ENCODE measurements at regions not wholly inside any gene's neighbourhood (a gene's known extent, or its start where the extent isn't known, plus 50 kb on each side); places are given as distances from the start of the nearest gene placed in this dataset.
A peak's percentile ranks its signal among the peaks of the same experiment; 100 is the strongest.

DNA sequence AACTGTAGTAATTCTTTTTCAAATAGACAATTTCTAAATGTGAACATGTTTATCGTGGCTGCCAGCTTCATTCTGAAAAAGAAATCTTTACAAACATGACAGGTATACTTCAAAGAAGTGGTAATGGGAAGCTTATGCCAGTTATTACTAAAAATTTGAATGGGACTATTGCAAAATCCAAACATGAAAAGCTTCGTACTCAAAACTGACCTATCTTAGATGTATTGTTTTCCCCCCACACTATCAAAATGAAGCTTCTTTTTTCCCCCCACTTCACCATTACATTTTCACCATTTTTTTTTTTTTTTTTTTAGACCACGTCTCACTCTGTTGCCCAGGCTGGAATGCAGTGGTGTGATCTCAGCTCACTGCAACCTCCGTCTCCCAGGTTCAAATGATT, 50.4 kb upstream of the SERTAD2 start:
- no peak for DNase-seq

DNA sequence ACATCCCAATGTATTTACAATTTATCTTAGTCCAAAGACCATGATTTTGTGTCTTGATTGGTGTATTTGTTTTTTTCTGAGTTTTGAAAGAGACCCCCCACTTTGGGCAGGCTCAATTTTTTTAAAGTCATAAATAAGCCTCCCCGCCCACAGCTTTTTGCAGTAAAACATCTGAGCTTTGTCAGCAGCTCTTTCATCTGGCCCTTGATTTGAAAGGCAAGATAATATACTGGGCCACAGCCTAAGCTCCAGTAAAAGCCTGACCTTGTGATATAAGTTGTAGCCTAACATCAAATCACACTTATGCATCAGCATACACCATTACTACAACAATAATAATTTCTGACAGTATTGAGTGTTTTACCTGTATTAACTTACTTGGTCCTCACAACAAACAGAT, 51.3 kb upstream of the SERTAD2 start:
- DNase-seq, result no peak

GRCh38 chr2:64707276-64707675, 53.6 kb upstream of the SERTAD2 start:
- no peak for DNase-seq

DNA sequence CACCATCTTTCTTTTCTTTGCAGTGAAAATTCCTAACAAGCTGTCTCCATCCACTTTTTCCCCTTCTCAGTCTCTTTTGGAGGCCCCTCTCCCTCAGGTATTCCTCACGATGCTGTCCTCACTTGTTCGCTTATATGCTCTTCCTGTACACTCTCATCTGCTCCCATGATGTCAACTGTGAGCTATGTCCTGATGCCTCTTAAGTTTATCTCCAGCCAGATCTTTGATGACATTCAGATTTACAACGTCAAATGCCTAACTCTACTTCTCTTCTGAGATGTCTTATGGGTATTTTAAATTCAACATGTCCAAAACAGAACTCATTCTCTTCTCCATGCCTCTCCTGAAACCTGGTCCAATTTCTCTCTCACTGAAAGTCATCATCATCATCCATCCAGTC, 55.1 kb upstream of the SERTAD2 start:
- DNase-seq, result no peak

GRCh38 chr2:64711252-64711800, 57.6 kb upstream of the SERTAD2 start:
- no peak for DNase-seq

- DNase-seq, result no peak
Measured at GRCh38 chr2:64713686-64714085, 60.0 kb upstream of the SERTAD2 start.

GRCh38 chr2:64716569-64716968, 62.9 kb upstream of the SERTAD2 start:
- no peak for DNase-seq

DNA sequence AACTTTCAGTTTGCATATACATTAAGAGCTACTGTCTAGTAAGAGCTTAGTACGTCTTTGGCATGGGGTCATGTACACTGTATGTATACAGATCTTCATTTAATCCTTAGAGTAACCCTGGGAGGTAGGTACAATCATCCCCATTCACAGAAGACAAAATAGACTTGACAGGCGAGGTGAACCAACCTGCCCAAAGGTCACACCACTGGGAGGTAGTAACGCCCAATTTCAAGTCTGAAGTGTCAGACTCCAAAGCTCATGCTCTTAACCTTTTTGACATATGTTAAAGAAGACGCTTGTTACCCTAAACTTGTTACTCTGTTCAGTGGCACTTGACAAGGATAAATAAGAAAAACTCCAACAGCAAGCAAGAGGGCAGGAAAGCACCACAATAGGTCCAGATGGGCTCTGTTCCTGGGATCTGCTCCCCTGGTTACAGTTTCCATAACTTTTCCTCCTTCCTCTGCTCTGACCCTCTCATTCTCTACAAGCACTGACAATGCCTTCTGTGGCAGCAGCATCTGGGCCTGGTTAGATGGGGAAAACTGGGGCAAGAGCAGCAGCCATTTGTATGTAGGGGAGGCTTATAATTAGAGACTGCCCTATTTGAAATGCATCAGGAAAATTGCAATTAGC, 64.7 kb upstream of the SERTAD2 start:
- no peak for DNase-seq

GRCh38 chr2:64720535-64721319, 67.0 kb upstream of the SERTAD2 start:
- DNase-seq, result no peak

GRCh38 chr2:64721320-64721623, 67.6 kb upstream of the SERTAD2 start:
- DNase-seq, result no peak

GRCh38 chr2:64722291-64723044, 68.8 kb upstream of the SERTAD2 start:
- DNase-seq, result no peak

- no peak for DNase-seq
Measured at GRCh38 chr2:64727013-64727767, 73.5 kb upstream of the SERTAD2 start.

DNA sequence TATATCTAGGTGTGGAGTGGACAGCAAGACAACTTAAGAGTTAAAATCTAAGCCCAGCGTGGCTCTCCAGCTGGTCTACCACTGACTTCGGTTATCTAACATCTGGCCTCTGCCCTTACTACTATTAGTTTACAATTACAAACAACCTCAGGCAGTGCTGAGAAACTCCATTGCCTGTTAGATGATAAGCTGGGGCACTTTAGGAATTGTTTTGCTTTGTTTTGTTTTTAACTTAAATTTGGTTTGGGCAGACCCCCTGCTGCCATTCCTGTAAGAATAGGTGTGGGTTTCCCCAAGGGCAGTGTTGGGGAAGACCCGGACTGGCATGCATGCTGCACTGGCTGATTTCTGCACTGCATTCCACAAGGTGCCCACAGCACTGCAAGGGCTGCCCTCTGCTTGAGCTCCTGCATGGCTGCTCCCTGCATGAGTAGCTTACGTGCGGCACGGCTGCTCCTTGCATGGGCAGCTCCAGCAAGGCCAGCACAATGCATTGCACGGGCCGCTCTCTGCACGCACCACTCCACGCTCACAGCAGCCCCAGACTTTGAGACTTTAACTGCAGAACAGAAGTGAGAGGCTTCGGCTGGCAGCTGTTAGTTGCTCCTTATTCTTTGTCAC, 74.2 kb upstream of the SERTAD2 start:
- no peak for DNase-seq

DNA sequence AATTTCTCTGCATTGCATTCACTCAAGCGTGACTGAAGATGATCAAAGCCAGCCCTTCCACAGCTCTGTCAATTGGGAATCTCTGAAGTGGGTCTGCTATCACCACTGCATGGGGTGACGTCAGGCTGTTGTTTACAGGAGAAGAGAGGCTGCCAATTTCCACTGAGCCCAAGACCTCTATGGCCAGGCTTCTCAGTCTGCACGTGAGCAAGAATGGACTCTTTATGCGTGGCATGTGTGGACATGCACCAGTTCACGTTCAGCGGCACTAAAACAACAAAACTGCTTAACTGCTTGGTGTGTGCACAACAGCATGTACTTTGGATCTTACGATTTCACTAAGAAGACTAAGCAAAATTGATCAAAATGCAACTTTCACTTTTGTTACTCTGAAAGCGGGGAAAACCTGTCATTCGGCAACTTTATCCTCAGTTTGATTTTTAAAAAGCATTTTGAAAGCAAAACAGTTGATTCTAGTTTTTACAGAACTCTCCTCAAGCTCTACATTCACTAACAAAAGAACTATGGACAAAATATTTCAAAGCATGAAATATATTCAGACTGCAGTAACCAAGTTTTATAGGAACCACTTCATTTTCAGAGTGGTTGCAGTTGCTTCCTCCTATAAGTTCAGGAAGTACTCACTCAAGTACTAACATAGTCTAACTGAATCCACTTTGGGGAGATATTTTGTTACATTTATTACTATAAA, 77.0 kb upstream of the SERTAD2 start:
- DNase-seq, result peak; percentile 30 to 33

DNA sequence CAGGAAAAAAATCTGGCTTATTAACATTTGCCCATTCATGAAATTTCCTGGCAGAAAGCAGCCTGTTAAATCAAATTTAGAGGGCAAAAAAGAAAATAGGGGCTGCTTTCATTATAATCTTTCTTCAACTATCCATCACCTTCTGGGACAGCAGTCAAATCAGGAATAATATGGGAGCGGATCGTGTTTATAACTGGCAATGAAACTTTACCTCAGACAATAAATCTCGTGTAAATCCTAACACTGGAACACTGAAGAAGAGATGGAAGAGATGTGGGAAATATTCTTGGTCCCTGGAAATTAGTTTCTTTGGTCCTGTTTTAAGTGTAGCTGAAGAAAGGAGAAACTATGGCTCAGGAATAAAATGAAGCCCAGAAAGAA, 77.5 kb upstream of the SERTAD2 start:
- no peak for DNase-seq

DNA sequence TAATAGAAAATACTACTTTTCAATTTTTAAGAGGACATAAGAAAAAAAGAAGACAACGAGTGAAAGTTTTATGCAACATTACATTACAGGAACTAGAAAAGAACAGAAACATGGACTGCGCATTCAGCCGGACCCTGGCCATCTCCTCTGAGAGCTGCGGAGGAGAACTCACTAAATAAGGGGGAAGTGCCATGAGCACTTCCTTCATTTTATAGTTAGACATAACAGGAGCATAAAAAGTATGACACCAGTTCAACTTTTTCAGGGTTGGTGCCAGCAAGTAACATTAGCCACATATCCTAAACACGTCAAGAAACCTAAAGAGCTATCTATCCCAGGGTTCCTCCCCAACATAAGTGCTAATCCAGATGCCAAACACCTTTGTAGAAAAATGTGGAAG, 78.0 kb upstream of the SERTAD2 start:
- no peak for DNase-seq

DNA sequence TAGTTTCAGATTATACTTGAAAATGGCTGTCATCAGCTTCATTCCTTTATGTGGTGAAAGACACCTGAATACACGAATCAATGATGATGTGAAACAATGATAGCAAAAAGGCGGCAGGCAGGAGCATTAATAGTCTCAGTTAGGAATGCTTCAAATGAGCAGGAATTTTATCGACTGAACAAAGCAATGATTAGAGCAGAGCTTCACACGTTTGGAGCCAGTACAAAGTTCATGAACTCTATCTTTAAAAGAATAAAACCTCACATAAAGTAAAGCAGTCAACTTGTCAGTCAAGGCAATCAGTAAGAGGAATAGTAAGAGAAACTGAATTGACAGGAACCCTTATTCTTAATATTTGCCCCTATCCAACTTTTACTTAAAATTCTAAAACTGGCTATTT, 78.4 kb upstream of the SERTAD2 start:
- DNase-seq, result no peak

- no peak for DNase-seq
Measured at GRCh38 chr2:64735504-64735903, 81.8 kb upstream of the SERTAD2 start.

- DNase-seq, result no peak
Measured at GRCh38 chr2:64737547-64737946, 83.8 kb upstream of the SERTAD2 start.

GRCh38 chr2:64738026-64738425, 84.3 kb upstream of the SERTAD2 start:
- no peak for DNase-seq

DNA sequence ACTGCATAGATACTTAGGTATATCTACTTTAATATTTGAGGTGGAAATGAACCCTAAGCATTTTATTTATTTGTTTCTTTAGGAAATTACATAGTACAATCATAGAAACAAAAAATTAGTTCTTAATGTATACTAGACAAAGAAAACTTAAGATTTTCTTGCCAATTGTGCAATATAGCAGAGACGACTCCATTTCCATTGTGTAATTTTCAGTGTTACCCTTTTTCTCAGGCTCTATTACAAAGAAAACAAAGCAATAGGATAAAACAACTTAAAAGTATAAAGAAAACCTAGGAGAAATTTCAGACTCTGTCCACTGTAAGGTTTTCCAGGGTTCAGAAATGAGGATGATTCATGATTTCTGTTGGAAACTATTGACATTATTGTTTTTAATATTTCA, 89.0 kb upstream of the SERTAD2 start:
- no peak for DNase-seq

GRCh38 chr2:64743739-64744330, 90.1 kb upstream of the SERTAD2 start:
- DNase-seq, result no peak
